ENCODE measurements at regions not wholly inside any gene's neighbourhood (a gene's known extent, or its start where the extent isn't known, plus 50 kb on each side); places are given as distances from the start of the nearest gene placed in this dataset.

DNA sequence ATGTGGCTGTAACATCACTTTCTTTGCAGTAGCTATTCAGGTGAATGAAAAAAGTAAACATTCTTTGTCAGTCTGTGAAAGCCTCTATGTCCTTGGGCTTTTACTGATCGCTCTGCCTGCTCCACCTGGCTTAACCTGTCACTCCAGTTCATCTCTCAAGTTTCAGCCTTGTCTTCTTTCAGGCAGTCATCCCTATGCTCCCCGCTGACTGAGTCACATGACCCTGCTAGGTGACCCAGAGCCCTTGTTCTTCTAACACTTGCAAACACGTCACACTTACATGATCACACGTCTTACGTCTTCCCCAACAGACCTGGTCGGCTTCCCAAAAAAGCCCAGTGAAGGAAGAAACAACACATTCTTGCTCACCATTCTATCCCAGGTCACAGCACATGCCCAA is 499.3 kb upstream of the TENM4 start:
- Mint-ChIP-seq H3K27ac (ENCODE audit: unreplicated experiment) (no peak overlapping the region), H3K36me3 (ENCODE audit: low read depth) (no peaks in the 10 kb centered on the region), H3K4me1 (peaks cover 4% of the 10 kb centered on the region), H3K27me3 (ENCODE audit: low read depth) (no peaks in the 10 kb centered on the region), H3K4me3 (no peak overlapping the region), H3K9me3 (peaks cover 3% of the 10 kb centered on the region)
- TF ChIP-seq, protein P1, sequence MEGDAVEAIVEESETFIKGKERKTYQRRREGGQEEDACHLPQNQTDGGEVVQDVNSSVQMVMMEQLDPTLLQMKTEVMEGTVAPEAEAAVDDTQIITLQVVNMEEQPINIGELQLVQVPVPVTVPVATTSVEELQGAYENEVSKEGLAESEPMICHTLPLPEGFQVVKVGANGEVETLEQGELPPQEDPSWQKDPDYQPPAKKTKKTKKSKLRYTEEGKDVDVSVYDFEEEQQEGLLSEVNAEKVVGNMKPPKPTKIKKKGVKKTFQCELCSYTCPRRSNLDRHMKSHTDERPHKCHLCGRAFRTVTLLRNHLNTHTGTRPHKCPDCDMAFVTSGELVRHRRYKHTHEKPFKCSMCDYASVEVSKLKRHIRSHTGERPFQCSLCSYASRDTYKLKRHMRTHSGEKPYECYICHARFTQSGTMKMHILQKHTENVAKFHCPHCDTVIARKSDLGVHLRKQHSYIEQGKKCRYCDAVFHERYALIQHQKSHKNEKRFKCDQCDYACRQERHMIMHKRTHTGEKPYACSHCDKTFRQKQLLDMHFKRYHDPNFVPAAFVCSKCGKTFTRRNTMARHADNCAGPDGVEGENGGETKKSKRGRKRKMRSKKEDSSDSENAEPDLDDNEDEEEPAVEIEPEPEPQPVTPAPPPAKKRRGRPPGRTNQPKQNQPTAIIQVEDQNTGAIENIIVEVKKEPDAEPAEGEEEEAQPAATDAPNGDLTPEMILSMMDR (conservative IDR thresholded peaks at IDR 0.05), result no peak
- no peak for DNase-seq (ENCODE audit: low read depth, low spot score)

DNA sequence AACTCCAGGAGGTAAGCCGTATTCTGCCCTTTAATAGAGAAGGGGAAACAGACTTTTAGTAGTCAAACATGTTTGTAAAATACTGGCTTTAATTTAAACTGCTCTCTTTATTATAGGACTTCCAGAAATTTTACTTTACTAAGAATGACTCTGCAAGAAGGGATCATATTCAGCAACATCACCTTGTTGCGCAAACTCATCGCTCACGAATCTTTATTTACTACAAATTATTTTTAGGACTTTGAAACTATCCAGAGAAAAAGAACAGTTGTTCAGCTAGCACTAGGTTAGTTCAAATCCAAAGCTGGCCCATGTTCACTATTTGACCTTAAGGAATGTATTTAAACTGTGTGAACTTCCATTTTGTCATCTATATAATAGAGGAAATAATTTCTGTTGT is 498.3 kb upstream of the TENM4 start:
- H3K36me3 Mint-ChIP-seq (ENCODE audit: low read depth), result no peaks in the 10 kb centered on the region
- no peak overlapping the region for H3K27ac Mint-ChIP-seq (ENCODE audit: unreplicated experiment)
- DNase-seq (ENCODE audit: low read depth, low spot score), result no peak
- TF ChIP-seq, protein P1 (conservative IDR thresholded peaks at IDR 0.05), result no peak
- peaks cover 3% of the 10 kb centered on the region for H3K9me3 Mint-ChIP-seq
- no peaks in the 10 kb centered on the region for H3K27me3 Mint-ChIP-seq (ENCODE audit: low read depth)
- H3K4me1 Mint-ChIP-seq, result peaks cover 6% of the 10 kb centered on the region
- H3K4me3 Mint-ChIP-seq, result no peak overlapping the region

DNA sequence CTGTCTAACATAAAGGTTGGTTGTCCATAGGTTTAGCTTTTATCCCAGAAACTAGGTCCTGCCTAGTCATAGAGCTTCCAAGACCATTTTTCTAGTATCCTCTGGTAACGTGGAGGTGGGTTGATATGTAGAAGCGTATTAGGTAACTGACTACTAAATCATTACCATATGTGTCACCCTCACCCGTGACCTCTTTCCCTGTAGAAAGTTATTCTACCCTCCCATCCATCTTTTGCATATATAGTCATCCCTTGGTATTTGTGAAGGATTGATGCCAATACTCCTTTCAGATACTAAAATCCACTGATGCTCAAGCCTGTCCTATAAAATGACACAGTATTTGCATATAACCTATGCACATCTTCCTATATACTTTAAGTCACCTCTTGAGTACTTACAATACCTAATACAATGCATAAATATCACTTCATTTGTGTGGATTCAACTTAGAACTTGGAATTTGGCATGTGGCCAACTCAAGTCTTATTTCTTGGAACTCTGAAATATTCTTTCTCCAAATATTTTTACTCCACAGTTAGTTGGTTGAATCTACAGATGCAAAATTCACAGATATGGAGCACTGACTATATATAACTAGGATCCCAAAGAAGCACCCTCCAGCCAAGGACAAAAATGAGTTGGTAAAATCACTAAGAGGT is 497.0 kb upstream of the TENM4 start:
- Mint-ChIP-seq H3K9me3 (peaks cover 3% of the 10 kb centered on the region), H3K4me3 (no peak overlapping the region), H3K27me3 (ENCODE audit: low read depth) (no peaks in the 10 kb centered on the region), H3K27ac (ENCODE audit: unreplicated experiment) (no peak overlapping the region), H3K36me3 (ENCODE audit: low read depth) (no peaks in the 10 kb centered on the region), H3K4me1 (peaks cover 6% of the 10 kb centered on the region)
- TF ChIP-seq, protein P1 (conservative IDR thresholded peaks at IDR 0.05), result no peak
- no peak for DNase-seq (ENCODE audit: low read depth, low spot score)

DNA sequence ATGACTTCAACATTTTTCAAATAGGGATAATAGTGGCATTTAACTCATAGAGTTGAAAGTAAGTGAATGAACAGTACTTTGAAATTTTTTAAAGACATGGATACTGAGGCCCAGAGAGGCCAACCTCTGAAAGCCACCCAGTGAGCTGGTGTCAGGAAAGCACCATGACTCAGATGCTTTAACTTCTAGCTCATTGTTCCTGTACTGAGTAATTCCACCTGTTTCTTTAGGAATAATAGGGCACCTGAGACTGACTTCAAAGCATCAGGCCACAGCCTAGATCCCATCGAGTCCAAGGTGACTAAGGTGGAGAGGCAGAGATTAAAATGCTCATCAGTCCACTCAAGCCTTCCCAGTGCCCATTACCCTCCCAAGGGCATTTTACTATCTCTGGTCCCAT is 491.8 kb upstream of the TENM4 start:
- H3K4me3 Mint-ChIP-seq, result no peak overlapping the region
- no peaks in the 10 kb centered on the region for H3K27me3 Mint-ChIP-seq (ENCODE audit: low read depth)
- H3K4me1 Mint-ChIP-seq, result peaks cover 6% of the 10 kb centered on the region
- no peaks in the 10 kb centered on the region for H3K36me3 Mint-ChIP-seq (ENCODE audit: low read depth)
- no peak for DNase-seq (ENCODE audit: low read depth, low spot score)
- no peak overlapping the region for H3K27ac Mint-ChIP-seq (ENCODE audit: unreplicated experiment)
- TF ChIP-seq, protein P1 (conservative IDR thresholded peaks at IDR 0.05), result no peak
- H3K9me3 Mint-ChIP-seq, result peaks cover 3% of the 10 kb centered on the region

DNA sequence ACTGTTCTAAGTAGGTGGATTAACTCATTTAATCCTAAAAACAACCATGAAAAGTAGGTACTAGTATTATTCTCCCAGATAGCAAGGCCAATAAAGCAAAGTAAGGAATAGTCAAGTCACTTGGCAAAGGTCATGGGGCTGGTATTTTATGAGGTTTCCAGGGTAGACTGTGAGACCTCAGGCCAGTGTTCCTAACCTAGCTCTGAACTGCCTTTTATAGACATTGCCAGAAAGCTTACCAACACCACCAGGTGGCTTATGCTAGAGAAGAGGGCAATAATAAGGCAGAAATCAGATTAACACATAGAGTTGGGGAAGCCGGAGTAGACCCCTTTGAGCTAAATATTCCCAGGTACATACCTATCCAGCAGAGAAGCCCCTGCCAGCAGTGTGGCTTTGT is 490.9 kb upstream of the TENM4 start:
- TF ChIP-seq, protein P1 (conservative IDR thresholded peaks at IDR 0.05), result no peak
- DNase-seq (ENCODE audit: low read depth, low spot score), result no peak
- peaks cover 1% of the 10 kb centered on the region for H3K9me3 Mint-ChIP-seq
- no peak overlapping the region for H3K27ac Mint-ChIP-seq (ENCODE audit: unreplicated experiment)
- H3K36me3 Mint-ChIP-seq (ENCODE audit: low read depth), result no peaks in the 10 kb centered on the region
- no peaks in the 10 kb centered on the region for H3K27me3 Mint-ChIP-seq (ENCODE audit: low read depth)
- H3K4me1 Mint-ChIP-seq, result peaks cover 6% of the 10 kb centered on the region
- H3K4me3 Mint-ChIP-seq, result no peak overlapping the region

All from neural crest cell (in vitro differentiated cells).